HepG2 (cell line): ENCODE measurements at regions not wholly inside any gene's neighbourhood (a gene's known extent, or its start where the extent isn't known, plus 50 kb on each side); places are given as distances from the start of the nearest gene placed in this dataset.

Experiments
- ATAC-seq: fragments of 200-7000 bp; cut with Tn5 transposase; 3 replicates; pipeline ENCODE4 v1.9.1; 2020; ENCODE audit warnings: mild to moderate bottlenecking, moderate library complexity
- BruUV-seq: library from RNA; stranded (reverse); fragments of 400-500 nt; replicated peaks from 2 replicates; lab custom pipeline; 2021; lab: Mats Ljungman, UMichigan
- CTCF ChIA-PET: fragments of 300-600 bp; formaldehyde crosslinking; extraction: SDS; loops from one replicate; lab custom pipeline; 2021; ENCODE audit warnings: low total read pairs, inconsistent platforms, low intra/inter-chr PET ratio; lab: Yijun Ruan, JAX
- POLR2A ChIA-PET: fragments of 350-600 bp; sonication (Branson Sonifier 250); formaldehyde crosslinking; loops from one replicate; lab custom pipeline; 2020; ENCODE audit warnings: antibody characterized with exemption, inconsistent platforms; lab: Yijun Ruan, JAX
- DNase-seq: peaks from one replicate; pipeline ENCODE4 v3.0.0-alpha.2; 2015; ENCODE audit warnings: low spot score
- FAIRE-seq: peaks from 3 replicates; lab custom pipeline; 2011; peaks lifted over from hg19 to GRCh38; lab: Jason Lieb, UNC
- H2AFZ ChIP-seq: one replicate; pipeline ENCODE4 v1.6.1; 2011; ENCODE audit warnings: low read length, inconsistent platforms
- H3K27ac ChIP-seq: fragments of 300-600 bp; 3 replicates; pipeline ENCODE4 v1.8.0; 2011; ENCODE audit warnings: mixed run types, mild to moderate bottlenecking, mixed read lengths, low read length, inconsistent platforms; ENCODE audit not compliant: insufficient read depth; ENCODE audit errors: extremely low read length
- H3K27me3 ChIP-seq, 2 experiments: fragments of 200-600 bp in 1 of 2; 2 replicates in 1 of 2; 3 replicates in 1 of 2; pipeline versions ENCODE4 v1.6.0 to v1.8.0; 2011; ENCODE audit warnings: low read length in 2 of 2, mild to moderate bottlenecking in 2 of 2, moderate library complexity in 2 of 2, inconsistent platforms in 1 of 2; ENCODE audit not compliant: insufficient read depth in 2 of 2, control insufficient read depth in 1 of 2
- H3K36me3 ChIP-seq, 2 experiments: fragments of 200-600 bp in 1 of 2; replicated peaks in 1 of 2; 2 replicates in 1 of 2; 3 replicates in 1 of 2; pipeline versions ENCODE4 v1.5.1 to v1.8.0; 2011; ENCODE audit warnings: low read length in 2 of 2, inconsistent platforms in 1 of 2; ENCODE audit not compliant: insufficient read depth in 2 of 2, control insufficient read depth in 1 of 2
- H3K4me1 ChIP-seq: 2 replicates; pipeline ENCODE4 v1.5.1; 2012; ENCODE audit warnings: low read length, inconsistent platforms; ENCODE audit not compliant: insufficient read depth
- H3K4me2 ChIP-seq: 2 replicates; pipeline ENCODE4 v1.6.0; 2011; ENCODE audit warnings: low read depth, low read length, inconsistent platforms
- H3K4me3 ChIP-seq, 3 experiments: fragments of 200-600 bp in 1 of 3; sonication (generic), shearing (Covaris generic) in 1 of 3; replicated peaks in 1 of 3; 2 replicates each; pipeline ENCODE4 v1.5.1; 2011 to 2016; ENCODE audit warnings: low read length in 3 of 3, inconsistent platforms in 2 of 3, low read depth in 2 of 3, mild to moderate bottlenecking in 2 of 3, control low read depth in 1 of 3, mixed read lengths in 1 of 3; ENCODE audit not compliant: insufficient read depth in 1 of 3
- H3K79me2 ChIP-seq: one replicate; pipeline ENCODE4 v1.6.1; 2011; ENCODE audit warnings: low read length, inconsistent platforms; ENCODE audit not compliant: insufficient read depth
- H3K9ac ChIP-seq: 2 replicates; pipeline ENCODE4 v1.6.0; 2011; ENCODE audit warnings: mild to moderate bottlenecking, low read depth, low read length, inconsistent platforms; ENCODE audit not compliant: insufficient read depth
- H3K9me3 ChIP-seq: 2 replicates; pipeline ENCODE4 v1.5.1; 2012; ENCODE audit warnings: mild to moderate bottlenecking, low read length
- H4K20me1 ChIP-seq: 2 replicates; pipeline ENCODE4 v1.6.0; 2011; ENCODE audit warnings: inconsistent platforms, mild to moderate bottlenecking, low read length, moderate library complexity; ENCODE audit not compliant: insufficient read depth
- NFE2 ChIP-seq: sonication (generic); formaldehyde crosslinking; IDR thresholded peaks from 2 replicates; pipeline ENCODE4 v1.4.0; 2020; ENCODE audit warnings: missing genetic modification reagents
- PHB2 ChIP-seq: fragments of 450-650 bp; IDR thresholded peaks from 2 replicates; pipeline ENCODE4 v1.6.1; 2018; ENCODE audit not compliant: partially characterized antibody
- SMAD1 ChIP-seq: sonication (generic); formaldehyde crosslinking; IDR thresholded peaks from 2 replicates; pipeline ENCODE4 v1.4.0; 2020; ENCODE audit warnings: missing genetic modification reagents, low read depth, mild to moderate bottlenecking, borderline replicate concordance
- ZNF331 ChIP-seq: sonication (generic); formaldehyde crosslinking; IDR thresholded peaks from 2 replicates; pipeline ENCODE4 v1.4.0; 2020; ENCODE audit warnings: missing genetic modification reagents
- ZNF431 ChIP-seq: sonication (generic); formaldehyde crosslinking; IDR thresholded peaks from 2 replicates; pipeline ENCODE4 v1.9.0; 2022; ENCODE audit warnings: missing genetic modification reagents, low read depth, mild to moderate bottlenecking, borderline replicate concordance
- ZNF766 ChIP-seq: sonication (generic); formaldehyde crosslinking; IDR thresholded peaks from 2 replicates; pipeline ENCODE4 v1.5.0; 2020; ENCODE audit warnings: missing genetic modification reagents, borderline replicate concordance
- ZNF790 ChIP-seq: sonication (generic); formaldehyde crosslinking; IDR thresholded peaks from 2 replicates; pipeline ENCODE4 v1.8.0; 2022; ENCODE audit warnings: missing genetic modification reagents, mild to moderate bottlenecking, borderline replicate concordance
- in situ Hi-C: cut with HindIII; loops from 2 replicates; pipeline ENCODE4 v1.10.0; 2017; ENCODE audit warnings: low pct_unique_long_range_greater_than_20kb; ENCODE audit not compliant: extremely low pct_ligation_motif_present
- intact Hi-C: fragments of 100-400 bp; cut with micrococcal nuclease; formaldehyde crosslinking; loops from one replicate; pipeline ENCODE4 v1.10.0; 2022; ENCODE audit not compliant: unreplicated experiment
- TF ChIP-seq, protein P1 (sequence below): sonication (generic); formaldehyde crosslinking; IDR thresholded peaks from 2 replicates; pipeline ENCODE4 v1.5.0; 2020; ENCODE audit warnings: mild to moderate bottlenecking, missing genetic modification reagents
- TF ChIP-seq, protein P2 (sequence below): sonication (generic); formaldehyde crosslinking; IDR thresholded peaks from 2 replicates; pipeline ENCODE4 v1.4.0; 2020; ENCODE audit warnings: missing genetic modification reagents, borderline replicate concordance
- TF ChIP-seq, protein P3 (sequence below): sonication (generic); formaldehyde crosslinking; IDR thresholded peaks from 2 replicates; pipeline ENCODE4 v1.5.1; 2020; ENCODE audit warnings: missing genetic modification reagents, mild to moderate bottlenecking, borderline replicate concordance
- TF ChIP-seq, protein P4 (sequence below): sonication (generic); formaldehyde crosslinking; IDR thresholded peaks from 2 replicates; pipeline ENCODE4 v1.4.0; 2020; ENCODE audit warnings: mild to moderate bottlenecking, missing genetic modification reagents
- TF ChIP-seq, protein P5 (sequence below): conservative IDR thresholded peaks from 2 replicates; pipeline ENCODE4 v1.6.1; 2018; ENCODE audit warnings: missing genetic modification reagents

DNA sequence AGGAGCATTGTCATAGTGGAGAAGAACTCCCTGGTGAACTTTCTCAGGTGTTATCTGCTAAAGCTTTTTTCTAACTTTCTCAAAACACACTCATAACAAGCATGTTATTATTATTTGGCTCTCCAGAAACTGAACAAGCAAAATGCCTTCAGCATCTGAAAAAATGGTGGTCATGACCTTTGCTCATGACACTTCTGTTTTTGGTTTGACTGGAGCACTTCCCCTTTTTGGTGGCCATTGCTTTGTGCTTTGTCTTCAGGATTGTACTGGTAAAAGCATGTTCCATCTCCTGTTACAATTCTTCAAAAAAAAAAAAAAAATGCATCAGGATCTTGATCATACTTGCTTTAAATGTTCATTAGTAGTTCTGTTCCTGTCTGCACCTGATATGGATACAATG is 1241.6 kb upstream of the USP15 start:
- no peak for FAIRE-seq
- Histone ChIP-seq H3K4me1 (no peaks in the 10 kb centered on the region), H3K27me3 (no peaks in the 10 kb centered on the region; a peak in 1 of 5 replicates), H3K9ac (no peak overlapping the region), H3K4me2 (no peak overlapping the region), H2AFZ (no peak overlapping the region), H3K79me2 (no peaks in the 10 kb centered on the region), H3K36me3 (no peaks in the 10 kb centered on the region), H3K4me3 (no peak overlapping the region), H3K9me3 (peaks cover 78% of the 10 kb centered on the region), H4K20me1 (no peaks in the 10 kb centered on the region), H3K27ac (no peak overlapping the region)
- ATAC-seq, result no peak
- in situ Hi-C loops (no loop called here), intact Hi-C loops (no loop called here)
- no peak for TF ChIP-seq ZNF431
- TF ChIP-seq, protein P1, sequence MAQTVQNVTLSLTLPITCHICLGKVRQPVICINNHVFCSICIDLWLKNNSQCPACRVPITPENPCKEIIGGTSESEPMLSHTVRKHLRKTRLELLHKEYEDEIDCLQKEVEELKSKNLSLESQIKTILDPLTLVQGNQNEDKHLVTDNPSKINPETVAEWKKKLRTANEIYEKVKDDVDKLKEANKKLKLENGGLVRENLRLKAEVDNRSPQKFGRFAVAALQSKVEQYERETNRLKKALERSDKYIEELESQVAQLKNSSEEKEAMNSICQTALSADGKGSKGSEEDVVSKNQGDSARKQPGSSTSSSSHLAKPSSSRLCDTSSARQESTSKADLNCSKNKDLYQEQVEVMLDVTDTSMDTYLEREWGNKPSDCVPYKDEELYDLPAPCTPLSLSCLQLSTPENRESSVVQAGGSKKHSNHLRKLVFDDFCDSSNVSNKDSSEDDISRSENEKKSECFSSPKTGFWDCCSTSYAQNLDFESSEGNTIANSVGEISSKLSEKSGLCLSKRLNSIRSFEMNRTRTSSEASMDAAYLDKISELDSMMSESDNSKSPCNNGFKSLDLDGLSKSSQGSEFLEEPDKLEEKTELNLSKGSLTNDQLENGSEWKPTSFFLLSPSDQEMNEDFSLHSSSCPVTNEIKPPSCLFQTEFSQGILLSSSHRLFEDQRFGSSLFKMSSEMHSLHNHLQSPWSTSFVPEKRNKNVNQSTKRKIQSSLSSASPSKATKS (CRISPR knock-in tag), result no peak
- TF ChIP-seq ZNF790 (CRISPR knock-in tag), result no peak
- no peak for TF ChIP-seq ZNF766
- no peak for TF ChIP-seq PHB2
- TF ChIP-seq, protein P2, sequence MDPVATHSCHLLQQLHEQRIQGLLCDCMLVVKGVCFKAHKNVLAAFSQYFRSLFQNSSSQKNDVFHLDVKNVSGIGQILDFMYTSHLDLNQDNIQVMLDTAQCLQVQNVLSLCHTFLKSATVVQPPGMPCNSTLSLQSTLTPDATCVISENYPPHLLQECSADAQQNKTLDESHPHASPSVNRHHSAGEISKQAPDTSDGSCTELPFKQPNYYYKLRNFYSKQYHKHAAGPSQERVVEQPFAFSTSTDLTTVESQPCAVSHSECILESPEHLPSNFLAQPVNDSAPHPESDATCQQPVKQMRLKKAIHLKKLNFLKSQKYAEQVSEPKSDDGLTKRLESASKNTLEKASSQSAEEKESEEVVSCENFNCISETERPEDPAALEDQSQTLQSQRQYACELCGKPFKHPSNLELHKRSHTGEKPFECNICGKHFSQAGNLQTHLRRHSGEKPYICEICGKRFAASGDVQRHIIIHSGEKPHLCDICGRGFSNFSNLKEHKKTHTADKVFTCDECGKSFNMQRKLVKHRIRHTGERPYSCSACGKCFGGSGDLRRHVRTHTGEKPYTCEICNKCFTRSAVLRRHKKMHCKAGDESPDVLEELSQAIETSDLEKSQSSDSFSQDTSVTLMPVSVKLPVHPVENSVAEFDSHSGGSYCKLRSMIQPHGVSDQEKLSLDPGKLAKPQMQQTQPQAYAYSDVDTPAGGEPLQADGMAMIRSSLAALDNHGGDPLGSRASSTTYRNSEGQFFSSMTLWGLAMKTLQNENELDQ (CRISPR knock-in tag), result no peak
- TF ChIP-seq, protein P3, sequence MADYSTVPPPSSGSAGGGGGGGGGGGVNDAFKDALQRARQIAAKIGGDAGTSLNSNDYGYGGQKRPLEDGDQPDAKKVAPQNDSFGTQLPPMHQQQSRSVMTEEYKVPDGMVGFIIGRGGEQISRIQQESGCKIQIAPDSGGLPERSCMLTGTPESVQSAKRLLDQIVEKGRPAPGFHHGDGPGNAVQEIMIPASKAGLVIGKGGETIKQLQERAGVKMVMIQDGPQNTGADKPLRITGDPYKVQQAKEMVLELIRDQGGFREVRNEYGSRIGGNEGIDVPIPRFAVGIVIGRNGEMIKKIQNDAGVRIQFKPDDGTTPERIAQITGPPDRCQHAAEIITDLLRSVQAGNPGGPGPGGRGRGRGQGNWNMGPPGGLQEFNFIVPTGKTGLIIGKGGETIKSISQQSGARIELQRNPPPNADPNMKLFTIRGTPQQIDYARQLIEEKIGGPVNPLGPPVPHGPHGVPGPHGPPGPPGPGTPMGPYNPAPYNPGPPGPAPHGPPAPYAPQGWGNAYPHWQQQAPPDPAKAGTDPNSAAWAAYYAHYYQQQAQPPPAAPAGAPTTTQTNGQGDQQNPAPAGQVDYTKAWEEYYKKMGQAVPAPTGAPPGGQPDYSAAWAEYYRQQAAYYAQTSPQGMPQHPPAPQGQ (CRISPR knock-in tag), result no peak
- TF ChIP-seq SMAD1 (CRISPR knock-in tag), result no peak
- no peak for TF ChIP-seq NFE2
- TF ChIP-seq, protein P4, sequence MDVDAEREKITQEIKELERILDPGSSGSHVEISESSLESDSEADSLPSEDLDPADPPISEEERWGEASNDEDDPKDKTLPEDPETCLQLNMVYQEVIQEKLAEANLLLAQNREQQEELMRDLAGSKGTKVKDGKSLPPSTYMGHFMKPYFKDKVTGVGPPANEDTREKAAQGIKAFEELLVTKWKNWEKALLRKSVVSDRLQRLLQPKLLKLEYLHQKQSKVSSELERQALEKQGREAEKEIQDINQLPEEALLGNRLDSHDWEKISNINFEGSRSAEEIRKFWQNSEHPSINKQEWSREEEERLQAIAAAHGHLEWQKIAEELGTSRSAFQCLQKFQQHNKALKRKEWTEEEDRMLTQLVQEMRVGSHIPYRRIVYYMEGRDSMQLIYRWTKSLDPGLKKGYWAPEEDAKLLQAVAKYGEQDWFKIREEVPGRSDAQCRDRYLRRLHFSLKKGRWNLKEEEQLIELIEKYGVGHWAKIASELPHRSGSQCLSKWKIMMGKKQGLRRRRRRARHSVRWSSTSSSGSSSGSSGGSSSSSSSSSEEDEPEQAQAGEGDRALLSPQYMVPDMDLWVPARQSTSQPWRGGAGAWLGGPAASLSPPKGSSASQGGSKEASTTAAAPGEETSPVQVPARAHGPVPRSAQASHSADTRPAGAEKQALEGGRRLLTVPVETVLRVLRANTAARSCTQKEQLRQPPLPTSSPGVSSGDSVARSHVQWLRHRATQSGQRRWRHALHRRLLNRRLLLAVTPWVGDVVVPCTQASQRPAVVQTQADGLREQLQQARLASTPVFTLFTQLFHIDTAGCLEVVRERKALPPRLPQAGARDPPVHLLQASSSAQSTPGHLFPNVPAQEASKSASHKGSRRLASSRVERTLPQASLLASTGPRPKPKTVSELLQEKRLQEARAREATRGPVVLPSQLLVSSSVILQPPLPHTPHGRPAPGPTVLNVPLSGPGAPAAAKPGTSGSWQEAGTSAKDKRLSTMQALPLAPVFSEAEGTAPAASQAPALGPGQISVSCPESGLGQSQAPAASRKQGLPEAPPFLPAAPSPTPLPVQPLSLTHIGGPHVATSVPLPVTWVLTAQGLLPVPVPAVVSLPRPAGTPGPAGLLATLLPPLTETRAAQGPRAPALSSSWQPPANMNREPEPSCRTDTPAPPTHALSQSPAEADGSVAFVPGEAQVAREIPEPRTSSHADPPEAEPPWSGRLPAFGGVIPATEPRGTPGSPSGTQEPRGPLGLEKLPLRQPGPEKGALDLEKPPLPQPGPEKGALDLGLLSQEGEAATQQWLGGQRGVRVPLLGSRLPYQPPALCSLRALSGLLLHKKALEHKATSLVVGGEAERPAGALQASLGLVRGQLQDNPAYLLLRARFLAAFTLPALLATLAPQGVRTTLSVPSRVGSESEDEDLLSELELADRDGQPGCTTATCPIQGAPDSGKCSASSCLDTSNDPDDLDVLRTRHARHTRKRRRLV (CRISPR knock-in tag), result no peak
- no peak for TF ChIP-seq ZNF331 (CRISPR knock-in tag)
- TF ChIP-seq, protein P5, sequence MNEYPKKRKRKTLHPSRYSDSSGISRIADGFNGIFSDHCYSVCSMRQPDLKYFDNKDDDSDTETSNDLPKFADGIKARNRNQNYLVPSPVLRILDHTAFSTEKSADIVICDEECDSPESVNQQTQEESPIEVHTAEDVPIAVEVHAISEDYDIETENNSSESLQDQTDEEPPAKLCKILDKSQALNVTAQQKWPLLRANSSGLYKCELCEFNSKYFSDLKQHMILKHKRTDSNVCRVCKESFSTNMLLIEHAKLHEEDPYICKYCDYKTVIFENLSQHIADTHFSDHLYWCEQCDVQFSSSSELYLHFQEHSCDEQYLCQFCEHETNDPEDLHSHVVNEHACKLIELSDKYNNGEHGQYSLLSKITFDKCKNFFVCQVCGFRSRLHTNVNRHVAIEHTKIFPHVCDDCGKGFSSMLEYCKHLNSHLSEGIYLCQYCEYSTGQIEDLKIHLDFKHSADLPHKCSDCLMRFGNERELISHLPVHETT (CRISPR knock-in tag), result no peak
- ChIA-PET POLR2A (no interaction called here), CTCF (no interaction called here)
- DNase-seq, result no peak
- no TSS peak for BruUV-seq
